Immature natural killer cell (primary cell): ENCODE measurements at regions not wholly inside any gene's neighbourhood (a gene's known extent, or its start where the extent isn't known, plus 50 kb on each side); places are given as distances from the start of the nearest gene placed in this dataset.
"Not testable (repeated sequence)": the region's sequence is repeated elsewhere in the genome, so short reads cannot be mapped to it uniquely, and the experiment has no call there.

Experiments used
- DNase-seq, 3 donors: peaks; one replicate each; pipeline ENCODE4 v3.0.0; 2022; ENCODE audit warnings: mixed read lengths in 1 of 3
- H3K27ac Mint-ChIP-seq, 6 donors: one replicate each; pipeline ENCODE4 v1.8.0; 2020; ENCODE audit warnings: mixed read lengths in 6 of 6, mild to moderate bottlenecking in 5 of 6, inconsistent platforms in 4 of 6, moderate library complexity in 3 of 6
- H3K27me3 Mint-ChIP-seq, 3 donors: one replicate each; pipeline ENCODE4 v1.8.0; 2020 to 2021; ENCODE audit warnings: low read depth in 3 of 3, mild to moderate bottlenecking in 3 of 3, mixed read lengths in 3 of 3, moderate library complexity in 3 of 3, inconsistent platforms in 1 of 3
- H3K36me3 Mint-ChIP-seq, 3 donors: one replicate each; pipeline ENCODE4 v1.8.0; 2020; ENCODE audit warnings: mixed read lengths in 3 of 3, inconsistent platforms in 2 of 3, mild to moderate bottlenecking in 2 of 3
- H3K4me1 Mint-ChIP-seq, 2 donors: one replicate each; pipeline ENCODE4 v1.8.0; 2020; ENCODE audit warnings: inconsistent platforms in 2 of 2, mild to moderate bottlenecking in 2 of 2, mixed read lengths in 2 of 2, moderate library complexity in 1 of 2
- H3K4me3 Mint-ChIP-seq, 5 donors: one replicate each; pipeline ENCODE4 v1.8.0; 2020; ENCODE audit warnings: mild to moderate bottlenecking in 5 of 5, mixed read lengths in 5 of 5, inconsistent platforms in 3 of 5, moderate library complexity in 3 of 5
- H3K9me3 Mint-ChIP-seq, 6 donors: one replicate each; pipeline ENCODE4 v1.8.0; 2020; ENCODE audit warnings: mild to moderate bottlenecking in 6 of 6, mixed read lengths in 6 of 6, inconsistent platforms in 4 of 6, moderate library complexity in 3 of 6

GRCh38 chr16:85447693-85448313 is 165.3 kb upstream of the GSE1 start:
- peaks cover 17 to 20% of the 10 kb centered on the region in 2 donors for H3K4me1 Mint-ChIP-seq
- no peak for DNase-seq
- H3K27me3 Mint-ChIP-seq: peaks cover 0 to 4% (median 2%) of the 10 kb centered on the region in 3 donors
- no peaks in the 10 kb centered on the region for H3K9me3 Mint-ChIP-seq
- H3K4me3 Mint-ChIP-seq: peak overlapping the region in 2 of 5 donors; percentile 18 to 49
- H3K36me3 Mint-ChIP-seq: no peaks in the 10 kb centered on the region
- peak overlapping the region in 1 of 6 donors; percentile 35 for H3K27ac Mint-ChIP-seq

GRCh38 chr16:85448557-85449190 is 164.4 kb upstream of the GSE1 start:
- Mint-ChIP-seq H3K27me3 (peaks cover 0 to 4% (median 2%) of the 10 kb centered on the region in 3 donors), H3K36me3 (no peaks in the 10 kb centered on the region), H3K4me1 (peaks cover 17 to 20% of the 10 kb centered on the region in 2 donors), H3K9me3 (no peaks in the 10 kb centered on the region), H3K4me3 (peak overlapping the region in 3 of 5 donors; percentile 32 to 65 (median 42)), H3K27ac (peak overlapping the region in 3 of 6 donors; percentile 10 to 71 (median 61))
- DNase-seq: peak; percentile 42 to 45 (median 43)

- Mint-ChIP-seq H3K36me3 (no peaks in the 10 kb centered on the region), H3K27ac (no peak overlapping the region), H3K4me1 (peaks cover 17 to 20% of the 10 kb centered on the region in 2 donors), H3K9me3 (no peaks in the 10 kb centered on the region), H3K27me3 (peaks cover 0 to 4% (median 2%) of the 10 kb centered on the region in 3 donors), H3K4me3 (peak overlapping the region in 2 of 5 donors; percentile 32 to 65)
- no peak for DNase-seq
Observed at GRCh38 chr16:85449191-85449884, 163.8 kb upstream of the GSE1 start.

- Mint-ChIP-seq H3K9me3 (no peaks in the 10 kb centered on the region), H3K27ac (no peak overlapping the region), H3K36me3 (no peaks in the 10 kb centered on the region), H3K4me1 (peaks cover 17 to 20% of the 10 kb centered on the region in 2 donors), H3K4me3 (peak overlapping the region in 1 of 5 donors; percentile 35), H3K27me3 (peaks cover 2 to 4% (median 4%) of the 10 kb centered on the region in 3 donors)
- no peak for DNase-seq
Observed at GRCh38 chr16:85449885-85450245, 163.3 kb upstream of the GSE1 start.

GRCh38 chr16:85451142-85451541 is 162.0 kb upstream of the GSE1 start:
- Mint-ChIP-seq H3K4me1 (peaks cover 17 to 20% of the 10 kb centered on the region in 2 donors), H3K27ac (peak overlapping the region in 3 of 6 donors; percentile 60 to 75 (median 69))
- DNase-seq, H3K27me3 Mint-ChIP-seq, H3K9me3 Mint-ChIP-seq, H3K4me3 Mint-ChIP-seq, H3K36me3 Mint-ChIP-seq: not testable (repeated sequence)

- no peaks in the 10 kb centered on the region for H3K9me3 Mint-ChIP-seq
- H3K36me3 Mint-ChIP-seq: no peaks in the 10 kb centered on the region
- no peak overlapping the region for H3K27ac Mint-ChIP-seq
- no peak for DNase-seq
- peaks cover 17 to 20% of the 10 kb centered on the region in 2 donors for H3K4me1 Mint-ChIP-seq
- no peak overlapping the region for H3K4me3 Mint-ChIP-seq
- H3K27me3 Mint-ChIP-seq: peaks cover 4 to 5% (median 4%) of the 10 kb centered on the region in 3 donors
Observed at GRCh38 chr16:85451641-85452363, 161.3 kb upstream of the GSE1 start.

GRCh38 chr16:85452364-85453193 is 160.5 kb upstream of the GSE1 start:
- Mint-ChIP-seq H3K4me3 (no peak overlapping the region), H3K27me3 (peaks cover 4 to 5% (median 4%) of the 10 kb centered on the region in 3 donors)

GRCh38 chr16:85453194-85453678 is 159.9 kb upstream of the GSE1 start:
- peaks cover 12 to 13% of the 10 kb centered on the region in 2 donors for H3K4me1 Mint-ChIP-seq
- no peak overlapping the region for H3K27ac Mint-ChIP-seq
- H3K4me3 Mint-ChIP-seq: no peak overlapping the region
- no peak for DNase-seq
- H3K36me3 Mint-ChIP-seq: no peaks in the 10 kb centered on the region
- H3K9me3 Mint-ChIP-seq: no peaks in the 10 kb centered on the region
- H3K27me3 Mint-ChIP-seq: peaks cover 4 to 5% (median 4%) of the 10 kb centered on the region in 3 donors

More at GRCh38 chr16:85452364-85453193, 160.5 kb upstream of the GSE1 start:
- H3K4me1 Mint-ChIP-seq: peaks cover 17 to 19% of the 10 kb centered on the region in 2 donors
- no peak for DNase-seq
- no peaks in the 10 kb centered on the region for H3K36me3 Mint-ChIP-seq
- H3K9me3 Mint-ChIP-seq: no peaks in the 10 kb centered on the region
- H3K27ac Mint-ChIP-seq: no peak overlapping the region

GRCh38 chr16:85453703-85454102 is 159.4 kb upstream of the GSE1 start:
- Mint-ChIP-seq H3K27me3 (peaks cover 4 to 5% (median 4%) of the 10 kb centered on the region in 3 donors), H3K9me3 (no peaks in the 10 kb centered on the region), H3K36me3 (no peaks in the 10 kb centered on the region), H3K4me3 (no peak overlapping the region), H3K27ac (no peak overlapping the region), H3K4me1 (peaks cover 7 to 8% of the 10 kb centered on the region in 2 donors)
- DNase-seq: no peak

GRCh38 chr16:85454171-85454872 is 158.8 kb upstream of the GSE1 start:
- DNase-seq: no peak
- no peaks in the 10 kb centered on the region for H3K36me3 Mint-ChIP-seq
- H3K27ac Mint-ChIP-seq: no peak overlapping the region
- peaks cover 4 to 5% of the 10 kb centered on the region in 2 donors for H3K4me1 Mint-ChIP-seq
- H3K4me3 Mint-ChIP-seq: no peak overlapping the region
- H3K9me3 Mint-ChIP-seq: no peaks in the 10 kb centered on the region
- H3K27me3 Mint-ChIP-seq: peaks cover 4 to 6% (median 5%) of the 10 kb centered on the region in 3 donors

- peaks cover 0 to 4% of the 10 kb centered on the region in 2 donors for H3K4me1 Mint-ChIP-seq
- no peaks in the 10 kb centered on the region for H3K36me3 Mint-ChIP-seq
- H3K4me3 Mint-ChIP-seq: no peak overlapping the region
- no peak for DNase-seq
- peaks cover 6% of the 10 kb centered on the region in 3 donors for H3K27me3 Mint-ChIP-seq
- no peaks in the 10 kb centered on the region for H3K9me3 Mint-ChIP-seq
- H3K27ac Mint-ChIP-seq: no peak overlapping the region
Observed at GRCh38 chr16:85455534-85455933, 157.6 kb upstream of the GSE1 start.

GRCh38 chr16:85457366-85457765 is 155.8 kb upstream of the GSE1 start:
- Mint-ChIP-seq H3K27ac (no peak overlapping the region), H3K4me3 (no peak overlapping the region), H3K9me3 (no peaks in the 10 kb centered on the region), H3K4me1 (peaks cover 2 to 4% of the 10 kb centered on the region in 2 donors), H3K36me3 (no peaks in the 10 kb centered on the region), H3K27me3 (peaks cover 4 to 9% (median 8%) of the 10 kb centered on the region in 3 donors)
- no peak for DNase-seq
